Body of pancreas (tissue), 4 donors: ENCODE measurements at regions not wholly inside any gene's neighbourhood (a gene's known extent, or its start where the extent isn't known, plus 50 kb on each side); places are given as distances from the start of the nearest gene placed in this dataset.

Experiments used
- ATAC-seq: fragments of 150-250 bp; one replicate; pipeline ENCODE4 v1.9.1; 2016
- DNase-seq, 4 donors: peaks; one replicate each; pipeline ENCODE4 v3.0.0-alpha.2; 2019
- H3K27ac ChIP-seq, 4 donors: fragments of 200-600 bp; sonication (generic); 1 replicate in 3 of 4; 2 replicates in 1 of 4; pipeline versions ENCODE4 v1.5.1 to v1.6.1; 2016 to 2019; ENCODE audit warnings: mild to moderate bottlenecking in 1 of 4, mixed read lengths in 1 of 4, moderate library complexity in 1 of 4
- H3K27me3 ChIP-seq, 2 donors: fragments of 200-600 bp; sonication (generic); one replicate each; pipeline ENCODE4 v1.6.0; 2016; ENCODE audit warnings: mild to moderate bottlenecking in 1 of 2
- H3K36me3 ChIP-seq, 2 donors: fragments of 200-600 bp; sonication (generic); replicated peaks in 1 of 2; 2 replicates each; pipeline ENCODE4 v1.5.1; 2016; ENCODE audit warnings: low read depth in 2 of 2; ENCODE audit not compliant: insufficient read depth in 1 of 2
- H3K4me1 ChIP-seq: fragments of 200-600 bp; sonication (generic); one replicate; pipeline ENCODE4 v1.6.0; 2016
- H3K4me3 ChIP-seq, 2 donors: fragments of 200-600 bp; sonication (generic); 1 replicate in 1 of 2; 2 replicates in 1 of 2; pipeline ENCODE4 v1.5.1; 2016 to 2019
- H3K9me3 ChIP-seq, 3 donors: fragments of 200-600 bp; sonication (generic); 1 replicate in 2 of 3; 2 replicates in 1 of 3; pipeline ENCODE4 v1.5.1; 2016
- CTCF ChIP-seq, 7 experiments: fragments of 450-650 bp in 4 of 7; fragments of 200-600 bp in 3 of 7; sonication (generic) in 3 of 7; IDR thresholded peaks; one replicate each; pipeline ENCODE4 v1.5.1; 2016 to 2019; ENCODE audit warnings: antibody characterized with exemption in 7 of 7
- POLR2A ChIP-seq, 3 donors: fragments of 450-650 bp; IDR thresholded peaks; one replicate each; pipeline ENCODE4 v1.6.1; 2016; ENCODE audit warnings: antibody characterized with exemption in 3 of 3, mild to moderate bottlenecking in 2 of 3
- WGBS, 2 donors: methylation state at CpG; one replicate each; pipeline ENCODE4 v1.1.5; 2017; 5-methylcytosine and 5-hydroxymethylcytosine counted together
- intact Hi-C: fragments of 100-400 bp; cut with DNase I; formaldehyde crosslinking; loops from one replicate; pipeline ENCODE4 v1.15.1; 2023

DNA sequence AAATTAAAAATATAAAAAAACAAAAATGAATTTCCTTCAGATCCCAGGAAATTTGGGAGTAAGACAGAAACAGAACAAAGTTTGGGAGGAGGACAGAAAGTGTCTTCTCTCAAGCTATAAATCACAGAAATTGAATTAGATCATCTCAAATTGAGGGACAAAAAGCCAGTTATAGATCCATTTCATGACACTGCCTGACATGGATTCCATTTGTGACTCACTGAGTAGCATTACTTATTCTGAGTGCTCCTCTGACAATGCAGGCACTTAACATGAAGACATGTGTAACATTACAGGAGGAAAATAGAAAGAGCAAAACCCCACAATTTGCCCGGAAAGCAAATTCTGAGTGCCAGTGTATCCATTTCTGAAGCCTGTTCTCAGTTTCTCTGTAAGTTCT is 63.9 kb upstream of the CREB1 start:
- intact Hi-C loops, result no loop called here
- no peak for ATAC-seq
- 85 to 90% methylated on average over 1 of the region's 1 CpG for WGBS, 2 donors

GRCh38 chr2:207467716-207468347 is 61.9 kb upstream of the CREB1 start:
- H3K27me3 ChIP-seq, result no peaks in the 10 kb centered on the region
- no peaks in the 10 kb centered on the region for H3K9me3 ChIP-seq
- ATAC-seq, result no peak
- no peak overlapping the region for H3K4me3 ChIP-seq
- 54 to 60% methylated on average over 6 of the region's 6 CpGs for WGBS, 2 donors
- no peak overlapping the region for H3K27ac ChIP-seq
- H3K4me1 ChIP-seq, result no peaks in the 10 kb centered on the region
- no peaks in the 10 kb centered on the region for H3K36me3 ChIP-seq
- intact Hi-C loops, result no loop called here
- TF ChIP-seq CTCF (IDR thresholded peaks at IDR 0.05), result no peak
- TF ChIP-seq POLR2A (IDR thresholded peaks at IDR 0.05), result no peak
- DNase-seq, result no peak

More for the DNA sequence above, 63.9 kb upstream of the CREB1 start:
- no peak for TF ChIP-seq CTCF (IDR thresholded peaks at IDR 0.05)
- TF ChIP-seq POLR2A (IDR thresholded peaks at IDR 0.05), result no peak
- DNase-seq, result no peak
- no peaks in the 10 kb centered on the region for H3K4me1 ChIP-seq
- no peaks in the 10 kb centered on the region for H3K9me3 ChIP-seq
- H3K4me3 ChIP-seq, result no peak overlapping the region
- no peaks in the 10 kb centered on the region for H3K27me3 ChIP-seq
- no peak overlapping the region for H3K27ac ChIP-seq
- H3K36me3 ChIP-seq, result no peaks in the 10 kb centered on the region

DNA sequence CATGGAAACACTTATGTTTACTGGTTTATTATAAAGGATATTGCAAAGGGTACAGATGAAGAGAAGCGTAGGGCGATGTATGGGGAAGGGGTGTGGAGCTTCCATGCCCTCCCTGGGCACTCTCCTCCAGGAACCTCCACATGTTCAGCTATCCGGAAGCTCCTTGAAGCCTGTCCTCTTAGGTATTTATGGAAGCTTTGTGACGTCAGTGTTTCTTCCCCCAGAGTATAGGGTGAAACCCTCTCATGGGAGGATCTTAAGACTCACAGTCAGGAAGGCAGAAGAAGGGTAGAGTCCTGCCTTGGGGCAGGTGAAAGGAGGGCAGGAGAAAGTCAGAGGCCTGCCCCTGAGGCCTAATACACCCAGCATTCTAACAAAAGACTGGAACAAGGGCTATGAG is 61.3 kb upstream of the CREB1 start:
- WGBS, 2 donors, result 89 to 90% methylated on average over 4 of the region's 4 CpGs
- intact Hi-C loops, result no loop called here
- peaks cover 4% of the 10 kb centered on the region for H3K4me1 ChIP-seq
- H3K9me3 ChIP-seq, result no peaks in the 10 kb centered on the region
- H3K4me3 ChIP-seq, result no peak overlapping the region
- TF ChIP-seq POLR2A (IDR thresholded peaks at IDR 0.05) (no peak), CTCF (IDR thresholded peaks at IDR 0.05) (no peak)
- no peak for ATAC-seq
- no peak for DNase-seq
- H3K27ac ChIP-seq, result no peak overlapping the region
- H3K36me3 ChIP-seq, result no peaks in the 10 kb centered on the region
- no peaks in the 10 kb centered on the region for H3K27me3 ChIP-seq

DNA sequence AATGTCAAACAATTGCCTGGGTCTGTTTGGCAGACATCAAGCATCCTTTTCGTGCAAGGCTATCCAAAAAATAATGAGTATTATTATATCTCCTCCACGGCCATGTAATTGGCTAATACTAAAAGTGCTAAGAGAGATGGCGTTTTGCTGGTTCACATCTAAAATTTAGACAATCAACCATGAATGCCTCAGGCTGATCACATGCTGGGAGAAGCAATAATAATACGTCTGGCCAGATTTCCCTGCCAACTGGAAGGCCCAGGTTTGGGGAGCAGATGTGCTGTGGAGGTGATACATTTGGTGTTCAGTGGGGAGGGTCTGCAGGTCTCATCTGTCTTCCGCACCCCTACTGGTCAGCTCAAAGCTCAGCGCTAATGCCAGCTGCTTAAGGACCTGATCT is 60.3 kb upstream of the CREB1 start:
- no peak overlapping the region for H3K4me3 ChIP-seq
- H3K27ac ChIP-seq, result no peak overlapping the region
- DNase-seq (no peak), ATAC-seq (no peak)
- H3K9me3 ChIP-seq, result no peaks in the 10 kb centered on the region
- no peaks in the 10 kb centered on the region for H3K27me3 ChIP-seq
- whole genome bisulfite sequencing, 2 donors, result 76 to 80% methylated on average over 6 of the region's 6 CpGs
- H3K36me3 ChIP-seq, result no peaks in the 10 kb centered on the region
- H3K4me1 ChIP-seq, result peaks cover 4% of the 10 kb centered on the region
- intact Hi-C loops, result no loop called here
- TF ChIP-seq POLR2A (IDR thresholded peaks at IDR 0.05) (no peak), CTCF (IDR thresholded peaks at IDR 0.05) (no peak)
